ENCODE measurements at regions not wholly inside any gene's neighbourhood (a gene's known extent, or its start where the extent isn't known, plus 50 kb on each side); places are given as distances from the start of the nearest gene placed in this dataset.

- TF ChIP-seq GATA2 (IDR thresholded peaks at IDR 0.05; ENCODE audit: low read depth, low read length) (no peak), GATA3 (IDR thresholded peaks at IDR 0.05; ENCODE audit: low read depth, low read length) (no peak)
Observed at GRCh38 chr6:22392711-22393110, 95.9 kb upstream of the PRL start.

Data from SH-SY5Y (cell line).